Right lobe of liver (tissue), 6 donors: ENCODE measurements at regions not wholly inside any gene's neighbourhood (a gene's known extent, or its start where the extent isn't known, plus 50 kb on each side); places are given as distances from the start of the nearest gene placed in this dataset.

Experiments used
- ATAC-seq, 4 donors: fragments of 200-7000 bp; cut with Tn5 transposase; one replicate each; pipeline ENCODE4 v1.9.1; 2020; ENCODE audit warnings: mild to moderate bottlenecking in 4 of 4, moderate library complexity in 4 of 4
- DNase-seq, 3 donors: peaks; one replicate each; pipeline ENCODE4 v3.0.0-alpha.2; 2020
- H3K27ac ChIP-seq, 3 donors: fragments of 200-600 bp; one replicate each; pipeline ENCODE4 v1.8.0; 2022
- H3K27me3 ChIP-seq, 2 donors: fragments of 200-600 bp; one replicate each; pipeline ENCODE4 v1.8.0; 2022
- H3K36me3 ChIP-seq, 4 donors: fragments of 200-600 bp; sonication (generic) in 1 of 4; one replicate each; pipeline versions ENCODE4 v1.5.1 to v1.8.0; 2017 to 2022; ENCODE audit warnings: control low read depth in 1 of 4
- H3K4me1 ChIP-seq, 4 donors: fragments of 200-600 bp; sonication (generic) in 1 of 4; one replicate each; pipeline versions ENCODE4 v1.5.1 to v1.8.0; 2017 to 2022; ENCODE audit warnings: control low read depth in 1 of 4
- H3K4me3 ChIP-seq, 3 donors: fragments of 200-600 bp; one replicate each; pipeline ENCODE4 v1.8.0; 2022
- H3K9me3 ChIP-seq, 4 donors: fragments of 200-600 bp; sonication (generic) in 1 of 4; one replicate each; pipeline versions ENCODE4 v1.5.1 to v1.8.0; 2017 to 2022; ENCODE audit warnings: control low read depth in 1 of 4
- CTCF ChIP-seq, 4 donors: fragments of 200-600 bp in 3 of 4; fragments of 450-650 bp in 1 of 4; IDR thresholded peaks; one replicate each; pipeline versions ENCODE4 v1.5.1 to v1.8.0; 2016 to 2022; ENCODE audit warnings: antibody characterized with exemption in 4 of 4, mild to moderate bottlenecking in 2 of 4
- POLR2A ChIP-seq: fragments of 450-650 bp; IDR thresholded peaks from one replicate; pipeline ENCODE4 v1.6.1; 2017; ENCODE audit warnings: antibody characterized with exemption, mild to moderate bottlenecking
- WGBS: methylation state at CpG from one replicate; pipeline ENCODE4 v1.1.6; 2018; ENCODE audit warnings: low coverage, low lambda C conversion rate; ENCODE audit not compliant: insufficient coverage; ENCODE audit errors: missing lambda C conversion rate; 5-methylcytosine and 5-hydroxymethylcytosine counted together
- intact Hi-C, 2 donors: fragments of 100-400 bp; cut with DNase I; formaldehyde crosslinking; loops; one replicate each; pipeline versions ENCODE4 v1.11.2 to v1.14.1; 2022
- donor health status: DM: no; HTN: yes; CAD: no.
- donor health status: DM: no; HTN: no; CAD: no.
- donor health status: DM: no; HTN: no; CAD: no.
- donor health status: DM: no; HTN: yes; CAD: no.
- donor health status: DM: no; HTN: yes; CAD: no.

GRCh38 chr16:26642047-26642664 lies 424.6 kb upstream of the C16orf82 start:
- H3K36me3 ChIP-seq: no peaks in the 10 kb centered on the region
- H3K4me3 ChIP-seq: no peak overlapping the region
- no peaks in the 10 kb centered on the region for H3K9me3 ChIP-seq
- no peak for ATAC-seq
- no peak for DNase-seq
- no peak for TF ChIP-seq CTCF (IDR thresholded peaks at IDR 0.05)
- no peak for TF ChIP-seq POLR2A
- WGBS: 63% methylated on average over 3 of the region's 5 CpGs
- no peak overlapping the region for H3K27ac ChIP-seq
- intact Hi-C loops: no loop called here
- no peaks in the 10 kb centered on the region for H3K4me1 ChIP-seq
- no peaks in the 10 kb centered on the region for H3K27me3 ChIP-seq

GRCh38 chr16:26643519-26643918 lies 423.2 kb upstream of the C16orf82 start:
- ATAC-seq (no peak), DNase-seq (no peak)
- Histone ChIP-seq H3K4me3 (no peak overlapping the region), H3K36me3 (no peaks in the 10 kb centered on the region), H3K4me1 (no peaks in the 10 kb centered on the region), H3K27ac (no peak overlapping the region), H3K27me3 (no peaks in the 10 kb centered on the region), H3K9me3 (no peaks in the 10 kb centered on the region)
- WGBS: 18% methylated on average over 3 of the region's 3 CpGs
- TF ChIP-seq CTCF (IDR thresholded peaks at IDR 0.05): no peak
- no peak for TF ChIP-seq POLR2A
- intact Hi-C loops: no loop called here

- H3K27me3 ChIP-seq: no peaks in the 10 kb centered on the region
- WGBS: 69% methylated on average over 8 of the region's 11 CpGs
- TF ChIP-seq POLR2A: no peak
- TF ChIP-seq CTCF (IDR thresholded peaks at IDR 0.05): no peak
- no peak for ATAC-seq
- intact Hi-C loops: no loop called here
- no peak for DNase-seq
- H3K9me3 ChIP-seq: no peaks in the 10 kb centered on the region
- no peaks in the 10 kb centered on the region for H3K4me1 ChIP-seq
- H3K4me3 ChIP-seq: no peak overlapping the region
- H3K36me3 ChIP-seq: no peaks in the 10 kb centered on the region
- H3K27ac ChIP-seq: no peak overlapping the region
These were observed 421.7 kb upstream of the C16orf82 start for GRCh38 chr16:26644912-26645543.

GRCh38 chr16:26645614-26646013 lies 421.1 kb upstream of the C16orf82 start:
- no peak for TF ChIP-seq POLR2A
- TF ChIP-seq CTCF (IDR thresholded peaks at IDR 0.05): peak; percentile 14 to 38 (median 23)
- no peak for DNase-seq
- Histone ChIP-seq H3K4me3 (no peak overlapping the region), H3K27ac (no peak overlapping the region), H3K9me3 (no peaks in the 10 kb centered on the region), H3K36me3 (no peaks in the 10 kb centered on the region), H3K27me3 (no peaks in the 10 kb centered on the region), H3K4me1 (no peaks in the 10 kb centered on the region)
- 10% methylated on average over 9 of the region's 9 CpGs for WGBS
- peak in 1 of 4 donors; percentile 22 for ATAC-seq
- intact Hi-C loops: no loop called here
